GM12891 (cell line): ENCODE measurements at regions not wholly inside any gene's neighbourhood (a gene's known extent, or its start where the extent isn't known, plus 50 kb on each side); places are given as distances from the start of the nearest gene placed in this dataset.

Experiments used
- POLR2AphosphoS5 ChIP-seq: IDR thresholded peaks from 2 replicates; pipeline ENCODE4 v1.6.1; 2011; ENCODE audit warnings: low read depth, low read length, control low read depth
- POU2F2 ChIP-seq: IDR thresholded peaks from 2 replicates; pipeline ENCODE4 v1.6.1; 2011; ENCODE audit warnings: low read depth, mild to moderate bottlenecking, control low read depth, low read length, moderate library complexity

DNA sequence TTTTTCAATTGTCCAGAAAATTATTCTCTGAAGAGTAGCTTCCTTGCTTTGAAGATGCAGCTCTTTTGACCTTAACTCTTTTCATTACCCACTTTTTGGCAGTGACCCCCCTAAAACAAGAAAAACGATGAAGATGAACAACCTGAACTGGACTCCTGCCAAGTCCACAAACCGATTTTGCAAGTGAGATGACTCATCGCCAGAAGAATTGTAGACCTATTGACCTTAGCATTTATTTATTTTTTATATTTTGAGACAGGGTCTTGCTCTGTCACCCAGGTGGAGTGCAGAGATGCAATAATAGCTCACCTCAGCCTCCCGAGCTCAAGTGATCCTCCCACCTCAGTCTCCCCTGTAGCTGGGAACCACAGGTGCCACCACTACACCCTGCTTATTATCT, 859.2 kb downstream of the GATA3 start:
- TF ChIP-seq POU2F2 (no peak), POLR2AphosphoS5 (no peak)
